A549 (cell line): ENCODE measurements at regions not wholly inside any gene's neighbourhood (a gene's known extent, or its start where the extent isn't known, plus 50 kb on each side); places are given as distances from the start of the nearest gene placed in this dataset.

Source experiments
- FOSL2 ChIP-seq, 2 experiments: fragments of 450-650 bp in 1 of 2; fragments of >200 bp in 1 of 2; sonication (Bioruptor Twin) in 1 of 2; formaldehyde crosslinking; IDR thresholded peaks; 2 replicates each; pipeline versions ENCODE4 v1.5.0 to v1.6.1; 2016 to 2020; ENCODE audit warnings: mild to moderate bottlenecking in 1 of 2, moderate library complexity in 1 of 2
- PBX3 ChIP-seq: IDR thresholded peaks from 2 replicates; pipeline ENCODE4 v1.6.1; 2012

- TF ChIP-seq PBX3: no peak
- no peak for TF ChIP-seq FOSL2 (IDR thresholded peaks at IDR 0.05)
- no peak for TF ChIP-seq FOSL2 (CRISPR knock-in tag; IDR thresholded peaks at IDR 0.05)
Observed at GRCh38 chr6:118386975-118387374, 161.1 kb upstream of the PLN start.
